ENCODE measurements at regions not wholly inside any gene's neighbourhood (a gene's known extent, or its start where the extent isn't known, plus 50 kb on each side); places are given as distances from the start of the nearest gene placed in this dataset.

DNA sequence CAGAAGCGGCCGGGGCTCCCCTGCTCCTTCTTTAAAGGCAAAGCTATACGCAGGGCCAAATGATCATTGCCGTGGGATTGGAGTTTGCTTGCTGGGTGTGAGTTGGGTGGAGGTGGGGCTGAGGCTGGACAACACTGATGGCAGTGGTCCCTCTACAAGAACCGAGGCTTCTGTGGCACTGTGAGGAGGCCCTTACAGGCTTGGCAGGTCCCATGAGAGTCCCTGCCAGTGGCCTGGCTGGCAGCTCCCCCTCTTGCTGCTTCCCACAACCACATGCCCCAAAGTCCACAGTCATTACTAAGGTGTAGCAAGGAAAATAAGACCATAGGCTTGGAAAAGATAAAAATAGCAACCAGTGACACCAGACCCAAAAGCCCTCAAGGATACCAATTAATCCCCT is 98.4 kb downstream of the ANKRD10 start:
- TF ChIP-seq, protein P1, sequence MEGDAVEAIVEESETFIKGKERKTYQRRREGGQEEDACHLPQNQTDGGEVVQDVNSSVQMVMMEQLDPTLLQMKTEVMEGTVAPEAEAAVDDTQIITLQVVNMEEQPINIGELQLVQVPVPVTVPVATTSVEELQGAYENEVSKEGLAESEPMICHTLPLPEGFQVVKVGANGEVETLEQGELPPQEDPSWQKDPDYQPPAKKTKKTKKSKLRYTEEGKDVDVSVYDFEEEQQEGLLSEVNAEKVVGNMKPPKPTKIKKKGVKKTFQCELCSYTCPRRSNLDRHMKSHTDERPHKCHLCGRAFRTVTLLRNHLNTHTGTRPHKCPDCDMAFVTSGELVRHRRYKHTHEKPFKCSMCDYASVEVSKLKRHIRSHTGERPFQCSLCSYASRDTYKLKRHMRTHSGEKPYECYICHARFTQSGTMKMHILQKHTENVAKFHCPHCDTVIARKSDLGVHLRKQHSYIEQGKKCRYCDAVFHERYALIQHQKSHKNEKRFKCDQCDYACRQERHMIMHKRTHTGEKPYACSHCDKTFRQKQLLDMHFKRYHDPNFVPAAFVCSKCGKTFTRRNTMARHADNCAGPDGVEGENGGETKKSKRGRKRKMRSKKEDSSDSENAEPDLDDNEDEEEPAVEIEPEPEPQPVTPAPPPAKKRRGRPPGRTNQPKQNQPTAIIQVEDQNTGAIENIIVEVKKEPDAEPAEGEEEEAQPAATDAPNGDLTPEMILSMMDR (IDR thresholded peaks at IDR 0.05) = no peak
- TF ChIP-seq POLR2A (IDR thresholded peaks at IDR 0.05) = no peak
- TF ChIP-seq POLR2AphosphoS5 (IDR thresholded peaks at IDR 0.05) = no peak
